ENCODE measurements at regions not wholly inside any gene's neighbourhood (a gene's known extent, or its start where the extent isn't known, plus 50 kb on each side); places are given as distances from the start of the nearest gene placed in this dataset.

DNA sequence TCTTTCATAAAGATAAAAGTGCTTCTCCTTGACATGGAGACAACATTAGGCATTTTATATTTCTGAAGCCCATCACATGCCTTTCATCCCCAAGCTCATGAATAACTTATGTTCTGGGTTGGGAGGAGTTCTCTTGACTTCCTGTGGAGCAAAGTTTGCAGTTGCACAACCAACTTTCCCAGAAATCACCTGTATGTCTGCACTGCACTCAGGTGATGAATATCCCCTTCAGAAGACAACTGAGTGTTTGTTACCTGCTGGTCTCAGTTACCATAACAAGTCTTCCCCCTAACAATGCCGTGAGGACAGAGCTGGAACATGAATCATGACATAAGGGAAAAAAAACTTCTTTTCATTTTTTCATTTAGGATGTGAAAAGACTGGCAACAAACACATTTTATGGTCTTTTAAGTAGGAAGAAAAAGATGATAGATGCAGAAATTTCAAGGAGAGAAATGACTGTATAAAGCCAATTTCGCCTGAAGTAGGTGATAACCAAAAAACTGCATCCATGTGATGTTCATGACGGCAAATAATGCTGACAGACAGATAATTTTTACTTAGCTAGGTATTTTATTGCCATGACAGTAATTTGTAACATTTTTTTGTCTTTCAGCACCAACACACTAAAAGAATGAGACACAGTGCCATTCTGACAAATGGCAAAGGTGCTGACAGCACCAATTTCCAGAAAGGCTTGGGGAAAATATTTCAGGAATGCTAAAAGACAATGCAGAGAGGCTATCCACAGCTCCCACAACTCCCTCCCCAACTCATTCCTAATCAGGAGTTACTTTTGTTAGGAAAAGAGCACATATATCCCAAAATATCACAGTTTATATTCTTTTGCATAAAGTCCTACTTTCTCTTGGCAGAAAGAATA, 656.3 kb downstream of the PRELID2 start:
- H3K36me3 Mint-ChIP-seq (ENCODE audit: low read depth, unreplicated experiment) = no peaks in the 10 kb centered on the region
- Histone ChIP-seq H3K79me2 (ENCODE audit: insufficient read depth, low read length) (no peaks in the 10 kb centered on the region), H3K9ac (ENCODE audit: low read length) (no peak overlapping the region), H3K27me3 (ENCODE audit: insufficient read depth, low read length) (no peaks in the 10 kb centered on the region), H3K4me2 (ENCODE audit: low read length) (no peak overlapping the region), H3K36me3 (ENCODE audit: insufficient read depth, low read length) (no peaks in the 10 kb centered on the region), H3K9me3 (ENCODE audit: insufficient read depth, low read depth, low read length) (no peaks in the 10 kb centered on the region), H2AFZ (ENCODE audit: low read depth, low read length) (no peak overlapping the region), H3K4me3 (ENCODE audit: insufficient read depth, low read depth, low read length) (no peak overlapping the region), H3K27ac (ENCODE audit: low read depth, low read length) (no peak overlapping the region), H4K20me1 (ENCODE audit: insufficient read depth, low read length) (no peaks in the 10 kb centered on the region), H3K4me1 (ENCODE audit: insufficient read depth, low read length) (no peaks in the 10 kb centered on the region)
- H3K27ac Mint-ChIP-seq (ENCODE audit: unreplicated experiment) = peak overlapping the region; percentile 48
- H3K27me3 Mint-ChIP-seq (ENCODE audit: low read depth, unreplicated experiment) = no peaks in the 10 kb centered on the region
- TF ChIP-seq CTCF (IDR thresholded peaks at IDR 0.05; ENCODE audit: insufficient read depth, low read depth, low read length) (no peak), EZH2 (IDR thresholded peaks at IDR 0.05; ENCODE audit: insufficient read depth, low read length) (no peak)
- no peaks in the 10 kb centered on the region for H3K9me3 Mint-ChIP-seq (ENCODE audit: unreplicated experiment)
- FAIRE-seq = no peak
- H3K4me3 Mint-ChIP-seq (ENCODE audit: unreplicated experiment) = no peak overlapping the region
- DNase-seq (ENCODE audit: low read depth) = no peak
- H3K4me1 Mint-ChIP-seq (ENCODE audit: low read depth, unreplicated experiment) = peaks cover 13% of the 10 kb centered on the region

GRCh38 chr5:145176041-145176440, 659.1 kb downstream of the PRELID2 start:
- Mint-ChIP-seq H3K4me1 (ENCODE audit: low read depth, unreplicated experiment) (peaks cover 13% of the 10 kb centered on the region), H3K27ac (ENCODE audit: unreplicated experiment) (no peak overlapping the region), H3K27me3 (ENCODE audit: low read depth, unreplicated experiment) (no peaks in the 10 kb centered on the region), H3K36me3 (ENCODE audit: low read depth, unreplicated experiment) (no peaks in the 10 kb centered on the region), H3K9me3 (ENCODE audit: unreplicated experiment) (no peaks in the 10 kb centered on the region), H3K4me3 (ENCODE audit: unreplicated experiment) (no peak overlapping the region)
- no peak for FAIRE-seq
- no peaks in the 10 kb centered on the region for H3K79me2 ChIP-seq (ENCODE audit: insufficient read depth, low read length)
- no peaks in the 10 kb centered on the region for H4K20me1 ChIP-seq (ENCODE audit: insufficient read depth, low read length)
- H2AFZ ChIP-seq (ENCODE audit: low read depth, low read length) = no peak overlapping the region
- no peaks in the 10 kb centered on the region for H3K27me3 ChIP-seq (ENCODE audit: insufficient read depth, low read length)
- H3K9ac ChIP-seq (ENCODE audit: low read length) = no peak overlapping the region
- no peak overlapping the region for H3K27ac ChIP-seq (ENCODE audit: low read depth, low read length)
- TF ChIP-seq CTCF (IDR thresholded peaks at IDR 0.05; ENCODE audit: insufficient read depth, low read depth, low read length) = no peak
- H3K36me3 ChIP-seq (ENCODE audit: insufficient read depth, low read length) = no peaks in the 10 kb centered on the region
- no peak overlapping the region for H3K4me3 ChIP-seq (ENCODE audit: insufficient read depth, low read depth, low read length)
- H3K9me3 ChIP-seq (ENCODE audit: insufficient read depth, low read depth, low read length) = no peaks in the 10 kb centered on the region
- no peak for DNase-seq (ENCODE audit: low read depth)
- H3K4me2 ChIP-seq (ENCODE audit: low read length) = no peak overlapping the region
- no peaks in the 10 kb centered on the region for H3K4me1 ChIP-seq (ENCODE audit: insufficient read depth, low read length)

GRCh38 chr5:145166110-145166509, 669.0 kb downstream of the PRELID2 start:
- Mint-ChIP-seq H3K4me1 (ENCODE audit: low read depth, unreplicated experiment) (no peaks in the 10 kb centered on the region), H3K27ac (ENCODE audit: unreplicated experiment) (no peak overlapping the region), H3K27me3 (ENCODE audit: low read depth, unreplicated experiment) (no peaks in the 10 kb centered on the region), H3K9me3 (ENCODE audit: unreplicated experiment) (no peaks in the 10 kb centered on the region), H3K4me3 (ENCODE audit: unreplicated experiment) (no peak overlapping the region), H3K36me3 (ENCODE audit: low read depth, unreplicated experiment) (no peaks in the 10 kb centered on the region)
- Histone ChIP-seq H3K27me3 (ENCODE audit: insufficient read depth, low read length) (no peaks in the 10 kb centered on the region), H3K4me1 (ENCODE audit: insufficient read depth, low read length) (no peaks in the 10 kb centered on the region), H3K79me2 (ENCODE audit: insufficient read depth, low read length) (no peaks in the 10 kb centered on the region), H3K4me3 (ENCODE audit: insufficient read depth, low read depth, low read length) (no peak overlapping the region), H2AFZ (ENCODE audit: low read depth, low read length) (no peak overlapping the region), H3K27ac (ENCODE audit: low read depth, low read length) (no peak overlapping the region), H3K9me3 (ENCODE audit: insufficient read depth, low read depth, low read length) (no peaks in the 10 kb centered on the region), H3K9ac (ENCODE audit: low read length) (no peak overlapping the region), H3K36me3 (ENCODE audit: insufficient read depth, low read length) (no peaks in the 10 kb centered on the region), H4K20me1 (ENCODE audit: insufficient read depth, low read length) (no peaks in the 10 kb centered on the region), H3K4me2 (ENCODE audit: low read length) (no peak overlapping the region)
- FAIRE-seq (no peak), DNase-seq (ENCODE audit: low read depth) (no peak)
- TF ChIP-seq CTCF (IDR thresholded peaks at IDR 0.05; ENCODE audit: insufficient read depth, low read depth, low read length) (no peak), EZH2 (IDR thresholded peaks at IDR 0.05; ENCODE audit: insufficient read depth, low read length) (no peak)

Measured in astrocyte (in vitro differentiated cells and primary cell).